ENCODE measurements at regions not wholly inside any gene's neighbourhood (a gene's known extent, or its start where the extent isn't known, plus 50 kb on each side); places are given as distances from the start of the nearest gene placed in this dataset.

GRCh38 chr4:189090174-189090814, 850.4 kb upstream of the FRG1 start:
- ATAC-seq (0 out of 2 replicates have a peak, but pooled peaks have one; percentile 71), DNase-seq (ENCODE audit: low read depth, low spot score) (no peak)
- Histone ChIP-seq H3K27me3 (ENCODE audit: control insufficient read depth, insufficient read depth, low read length) (no peaks in the 10 kb centered on the region), H3K4me3 (ENCODE audit: low read depth in 2 of 2, low read length in 2 of 2) (no peak overlapping the region), H3K4me1 (ENCODE audit: control insufficient read depth, insufficient read depth, low read length) (no peaks in the 10 kb centered on the region), H3K36me3 (ENCODE audit: control insufficient read depth, insufficient read depth, low read length) (no peaks in the 10 kb centered on the region), H3K27ac (ENCODE audit: low read length) (no peak overlapping the region), H3K9me3 (ENCODE audit: control insufficient read depth, insufficient read depth, low read depth, low read length) (no peaks in the 10 kb centered on the region)
- intact Hi-C loops (cut with micrococcal nuclease; ENCODE audit: unreplicated experiment), result no loop called here
- POLR2A ChIA-PET, result no interaction called here
- in situ Hi-C loops (cut with HindIII; ENCODE audit: low pct_unique_long_range_greater_than_20kb, low sequenced_read_pairs), result no loop called here
- no TSS peak for BruUV-seq (replicated peaks)
- CTCF ChIA-PET, result interaction anchor here (0.6 kb wide), 1 partner anchor 441 kb away, joined by 3 read pairs; no protein-coding TSS in a partner anchor
- TF ChIP-seq, protein P1, sequence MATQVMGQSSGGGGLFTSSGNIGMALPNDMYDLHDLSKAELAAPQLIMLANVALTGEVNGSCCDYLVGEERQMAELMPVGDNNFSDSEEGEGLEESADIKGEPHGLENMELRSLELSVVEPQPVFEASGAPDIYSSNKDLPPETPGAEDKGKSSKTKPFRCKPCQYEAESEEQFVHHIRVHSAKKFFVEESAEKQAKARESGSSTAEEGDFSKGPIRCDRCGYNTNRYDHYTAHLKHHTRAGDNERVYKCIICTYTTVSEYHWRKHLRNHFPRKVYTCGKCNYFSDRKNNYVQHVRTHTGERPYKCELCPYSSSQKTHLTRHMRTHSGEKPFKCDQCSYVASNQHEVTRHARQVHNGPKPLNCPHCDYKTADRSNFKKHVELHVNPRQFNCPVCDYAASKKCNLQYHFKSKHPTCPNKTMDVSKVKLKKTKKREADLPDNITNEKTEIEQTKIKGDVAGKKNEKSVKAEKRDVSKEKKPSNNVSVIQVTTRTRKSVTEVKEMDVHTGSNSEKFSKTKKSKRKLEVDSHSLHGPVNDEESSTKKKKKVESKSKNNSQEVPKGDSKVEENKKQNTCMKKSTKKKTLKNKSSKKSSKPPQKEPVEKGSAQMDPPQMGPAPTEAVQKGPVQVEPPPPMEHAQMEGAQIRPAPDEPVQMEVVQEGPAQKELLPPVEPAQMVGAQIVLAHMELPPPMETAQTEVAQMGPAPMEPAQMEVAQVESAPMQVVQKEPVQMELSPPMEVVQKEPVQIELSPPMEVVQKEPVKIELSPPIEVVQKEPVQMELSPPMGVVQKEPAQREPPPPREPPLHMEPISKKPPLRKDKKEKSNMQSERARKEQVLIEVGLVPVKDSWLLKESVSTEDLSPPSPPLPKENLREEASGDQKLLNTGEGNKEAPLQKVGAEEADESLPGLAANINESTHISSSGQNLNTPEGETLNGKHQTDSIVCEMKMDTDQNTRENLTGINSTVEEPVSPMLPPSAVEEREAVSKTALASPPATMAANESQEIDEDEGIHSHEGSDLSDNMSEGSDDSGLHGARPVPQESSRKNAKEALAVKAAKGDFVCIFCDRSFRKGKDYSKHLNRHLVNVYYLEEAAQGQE (IDR thresholded peaks at IDR 0.05; ENCODE audit: insufficient read depth in 1 of 2, low read depth in 2 of 2, low read length in 1 of 2), result no peak
- TF ChIP-seq POLR2AphosphoS5 (IDR thresholded peaks at IDR 0.05; ENCODE audit: low read depth, low read length), result no peak
- TF ChIP-seq SIN3A (IDR thresholded peaks at IDR 0.05; ENCODE audit: borderline replicate concordance, insufficient read depth, low read depth, low read length), result no peak
- TF ChIP-seq TCF7L2 (IDR thresholded peaks at IDR 0.05; ENCODE audit: low read depth, low read length), result no peak
- TF ChIP-seq, protein P2, sequence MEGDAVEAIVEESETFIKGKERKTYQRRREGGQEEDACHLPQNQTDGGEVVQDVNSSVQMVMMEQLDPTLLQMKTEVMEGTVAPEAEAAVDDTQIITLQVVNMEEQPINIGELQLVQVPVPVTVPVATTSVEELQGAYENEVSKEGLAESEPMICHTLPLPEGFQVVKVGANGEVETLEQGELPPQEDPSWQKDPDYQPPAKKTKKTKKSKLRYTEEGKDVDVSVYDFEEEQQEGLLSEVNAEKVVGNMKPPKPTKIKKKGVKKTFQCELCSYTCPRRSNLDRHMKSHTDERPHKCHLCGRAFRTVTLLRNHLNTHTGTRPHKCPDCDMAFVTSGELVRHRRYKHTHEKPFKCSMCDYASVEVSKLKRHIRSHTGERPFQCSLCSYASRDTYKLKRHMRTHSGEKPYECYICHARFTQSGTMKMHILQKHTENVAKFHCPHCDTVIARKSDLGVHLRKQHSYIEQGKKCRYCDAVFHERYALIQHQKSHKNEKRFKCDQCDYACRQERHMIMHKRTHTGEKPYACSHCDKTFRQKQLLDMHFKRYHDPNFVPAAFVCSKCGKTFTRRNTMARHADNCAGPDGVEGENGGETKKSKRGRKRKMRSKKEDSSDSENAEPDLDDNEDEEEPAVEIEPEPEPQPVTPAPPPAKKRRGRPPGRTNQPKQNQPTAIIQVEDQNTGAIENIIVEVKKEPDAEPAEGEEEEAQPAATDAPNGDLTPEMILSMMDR (IDR thresholded peaks at IDR 0.05), result peak; percentile 73

DNA sequence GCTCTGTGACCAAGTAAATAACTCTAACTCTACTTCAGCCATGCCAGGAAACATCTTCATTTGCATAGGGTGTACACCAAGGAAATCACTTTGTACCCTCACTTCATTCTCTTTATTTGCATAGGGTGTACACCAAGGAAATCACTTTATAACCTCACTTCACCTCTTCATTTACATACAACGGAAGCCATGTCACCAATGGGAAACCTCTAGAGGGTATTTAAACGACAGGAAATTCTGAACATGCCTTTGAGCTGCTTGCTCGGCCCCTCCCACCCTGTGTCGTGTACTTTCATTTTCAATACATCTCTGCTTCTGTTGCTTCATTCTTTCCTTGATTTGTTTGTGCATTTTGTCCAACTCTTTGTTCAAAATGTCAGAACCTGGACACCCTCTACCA, 848.1 kb upstream of the FRG1 start:
- DNase-seq (ENCODE audit: low read depth, low spot score) (no peak), ATAC-seq (no peak; the same call in 1 of the 2 replicates)
- no peak overlapping the region for H3K27ac ChIP-seq (ENCODE audit: low read length)
- no peaks in the 10 kb centered on the region for H3K27me3 ChIP-seq (ENCODE audit: control insufficient read depth, insufficient read depth, low read length)
- no peaks in the 10 kb centered on the region for H3K4me1 ChIP-seq (ENCODE audit: control insufficient read depth, insufficient read depth, low read length)
- CTCF ChIA-PET, result no interaction called here
- BruUV-seq (replicated peaks), result no TSS peak
- no peak overlapping the region for H3K4me3 ChIP-seq (ENCODE audit: low read depth in 2 of 2, low read length in 2 of 2)
- POLR2A ChIA-PET, result no interaction called here
- intact Hi-C loops (cut with micrococcal nuclease; ENCODE audit: unreplicated experiment), result no loop called here
- H3K9me3 ChIP-seq (ENCODE audit: control insufficient read depth, insufficient read depth, low read depth, low read length), result no peaks in the 10 kb centered on the region
- in situ Hi-C loops (cut with HindIII; ENCODE audit: low pct_unique_long_range_greater_than_20kb, low sequenced_read_pairs), result no loop called here
- TF ChIP-seq, protein P2 (IDR thresholded peaks at IDR 0.05), result no peak
- TF ChIP-seq TCF7L2 (IDR thresholded peaks at IDR 0.05; ENCODE audit: low read depth, low read length) (no peak), POLR2AphosphoS5 (IDR thresholded peaks at IDR 0.05; ENCODE audit: low read depth, low read length) (no peak), SIN3A (IDR thresholded peaks at IDR 0.05; ENCODE audit: borderline replicate concordance, insufficient read depth, low read depth, low read length) (no peak)
- TF ChIP-seq, protein P1 (IDR thresholded peaks at IDR 0.05; ENCODE audit: insufficient read depth in 1 of 2, low read depth in 2 of 2, low read length in 1 of 2), result no peak
- H3K36me3 ChIP-seq (ENCODE audit: control insufficient read depth, insufficient read depth, low read length), result no peaks in the 10 kb centered on the region
